OCI-LY7 (cell line): ENCODE measurements at regions not wholly inside any gene's neighbourhood (a gene's known extent, or its start where the extent isn't known, plus 50 kb on each side); places are given as distances from the start of the nearest gene placed in this dataset. TPM values are rescaled to one million over a fixed set of nuclear protein-coding genes. Genes with fewer than 3 reads are reported as not detected.

Experiments used
- BruUV-seq: library from RNA; stranded (reverse); fragments of 400-500 nt; replicated peaks from 2 replicates; lab custom pipeline; 2021; lab: Mats Ljungman, UMichigan
- CTCF ChIA-PET: fragments of 300-600 bp; sonication (Branson Sonifier 250); formaldehyde crosslinking; loops from one replicate; lab custom pipeline; 2022; ENCODE audit warnings: antibody characterized with exemption; ENCODE audit not compliant: unreplicated experiment; lab: Charles Lee
- POLR2A ChIA-PET: fragments of 300-600 bp; sonication (Branson Sonifier 250); formaldehyde crosslinking; loops from one replicate; lab custom pipeline; 2022; ENCODE audit warnings: antibody characterized with exemption; lab: Charles Lee
- DNase-seq: peaks from one replicate; pipeline ENCODE4 v3.0.0-alpha.2; 2015; ENCODE audit warnings: low spot score
- H2AFZ ChIP-seq: fragments of 200-600 bp; sonication (generic), shearing (Covaris generic); 2 replicates; pipeline ENCODE4 v1.6.1; 2014; ENCODE audit warnings: mild to moderate bottlenecking, antibody characterized with exemption, low read length, moderate library complexity
- H3K27ac ChIP-seq: fragments of 200-600 bp; sonication (generic); 2 replicates; pipeline ENCODE4 v1.5.1; 2014; ENCODE audit warnings: mixed run types, low read depth, mild to moderate bottlenecking, moderate library complexity, low read length, inconsistent platforms; ENCODE audit not compliant: poor library complexity, severe bottlenecking
- H3K36me3 ChIP-seq: fragments of 200-600 bp; sonication (generic); 2 replicates; pipeline ENCODE4 v1.6.1; 2014; ENCODE audit warnings: mild to moderate bottlenecking, antibody characterized with exemption, low read length, moderate library complexity, mixed read lengths; ENCODE audit not compliant: insufficient read depth
- H3K4me1 ChIP-seq: fragments of 200-600 bp; sonication (generic); 2 replicates; pipeline ENCODE4 v1.5.1; 2014; ENCODE audit warnings: mild to moderate bottlenecking, low read length; ENCODE audit not compliant: insufficient read depth, poor library complexity, severe bottlenecking
- H3K4me2 ChIP-seq: fragments of 200-600 bp; sonication (generic); 2 replicates; pipeline ENCODE4 v1.6.1; 2014; ENCODE audit warnings: mild to moderate bottlenecking, low read length
- H3K4me3 ChIP-seq: fragments of 200-600 bp; sonication (generic); 2 replicates; pipeline ENCODE4 v1.5.1; 2014; ENCODE audit warnings: mild to moderate bottlenecking, low read depth, low read length; ENCODE audit not compliant: poor library complexity, severe bottlenecking
- H3K79me2 ChIP-seq: fragments of 200-600 bp; sonication (generic); 2 replicates; pipeline ENCODE4 v1.6.1; 2016; ENCODE audit warnings: low read depth, mild to moderate bottlenecking, low read length, moderate library complexity, mixed read lengths; ENCODE audit not compliant: insufficient read depth
- H3K9me2 ChIP-seq: fragments of 200-600 bp; sonication (generic); 2 replicates; pipeline ENCODE4 v1.6.1; 2016; ENCODE audit warnings: mild to moderate bottlenecking, low read length, mixed read lengths; ENCODE audit not compliant: insufficient read depth
- H3K9me3 ChIP-seq: fragments of 200-600 bp; sonication (generic); 2 replicates; pipeline ENCODE4 v1.6.1; 2014; ENCODE audit warnings: mild to moderate bottlenecking, mixed run types, low read length, mixed read lengths
- H4K20me1 ChIP-seq: fragments of 200-600 bp; sonication (generic); 2 replicates; pipeline ENCODE4 v1.6.1; 2014; ENCODE audit warnings: mild to moderate bottlenecking, antibody characterized with exemption, low read length, moderate library complexity, mixed read lengths; ENCODE audit not compliant: insufficient read depth
- CTCF ChIP-seq: fragments of 200-600 bp; sonication (generic); conservative IDR thresholded peaks from 2 replicates; pipeline ENCODE4 v1.5.1; 2014; ENCODE audit warnings: mild to moderate bottlenecking, antibody characterized with exemption, low read length, moderate library complexity, mixed read lengths
- EZH2phosphoT487 ChIP-seq: fragments of 200-600 bp; sonication (generic); IDR thresholded peaks from 2 replicates; pipeline ENCODE4 v1.6.1; 2018; ENCODE audit warnings: low read depth, borderline replicate concordance, mild to moderate bottlenecking, mixed run types, antibody characterized with exemption, low read length, moderate library complexity, mixed read lengths
- intact Hi-C: fragments of 100-400 bp; cut with micrococcal nuclease; formaldehyde crosslinking; loops from one replicate; pipeline ENCODE4 v1.10.0; 2022; ENCODE audit not compliant: unreplicated experiment
- small RNA-seq: library from RNA; depleted of rRNA; stranded (forward); fragments of <200 nt; gene quantifications from one replicate; pipeline ENCODE3, GENCODE V24; 2014

GRCh38 chr7:155862123-155862892, 50.0 kb upstream of the SHH start:
- Histone ChIP-seq H2AFZ (no peak overlapping the region), H3K27ac (no peak overlapping the region), H3K79me2 (no peaks in the 10 kb centered on the region), H3K4me1 (no peaks in the 10 kb centered on the region), H3K4me3 (no peak overlapping the region), H3K36me3 (no peaks in the 10 kb centered on the region), H3K4me2 (no peak overlapping the region), H4K20me1 (no peaks in the 10 kb centered on the region), H3K9me3 (no peaks in the 10 kb centered on the region), H3K9me2 (no peaks in the 10 kb centered on the region)
- intact Hi-C loops = no loop called here
- CTCF ChIA-PET = no interaction called here
- POLR2A ChIA-PET = no interaction called here
- no peak for TF ChIP-seq EZH2phosphoT487
- TF ChIP-seq CTCF = peak; percentile 54
- BruUV-seq = no TSS peak
- DNase-seq = no peak

Small RNA genes lying in the stretch of these regions (small RNA-seq; reads per million reads assigned to genes)
- gene AC093813.1 = not detected
- not detected for gene RF00019
